ENCODE measurements at regions not wholly inside any gene's neighbourhood (a gene's known extent, or its start where the extent isn't known, plus 50 kb on each side); places are given as distances from the start of the nearest gene placed in this dataset.

- Histone ChIP-seq H3K4me1 (ENCODE audit: insufficient read depth, low read length, poor library complexity, severe bottlenecking) (no peaks in the 10 kb centered on the region), H3K27ac (ENCODE audit: low read depth, low read length, poor library complexity, severe bottlenecking) (no peak overlapping the region), H3K36me3 (ENCODE audit: insufficient read depth, low read length, poor library complexity, severe bottlenecking) (no peaks in the 10 kb centered on the region), H3K27me3 (replicated peaks; ENCODE audit: insufficient read depth, low read depth, low read length, poor library complexity) (no peaks in the 10 kb centered on the region), H3K4me3 (ENCODE audit: low read depth, low read length, poor library complexity, severe bottlenecking) (no peak overlapping the region), H3K9me3 (ENCODE audit: low read depth, low read length, poor library complexity, severe bottlenecking) (no peaks in the 10 kb centered on the region)
- intact Hi-C loops (cut with micrococcal nuclease; ENCODE audit: unreplicated experiment), result no loop called here
- POLR2A ChIA-PET (ENCODE audit: low non-redundant PET), result no interaction called here
- no peak for DNase-seq (ENCODE audit: low spot score)
- CTCF ChIA-PET, result no interaction called here
- BruUV-seq (replicated peaks), result no TSS peak
- TF ChIP-seq, protein P1, sequence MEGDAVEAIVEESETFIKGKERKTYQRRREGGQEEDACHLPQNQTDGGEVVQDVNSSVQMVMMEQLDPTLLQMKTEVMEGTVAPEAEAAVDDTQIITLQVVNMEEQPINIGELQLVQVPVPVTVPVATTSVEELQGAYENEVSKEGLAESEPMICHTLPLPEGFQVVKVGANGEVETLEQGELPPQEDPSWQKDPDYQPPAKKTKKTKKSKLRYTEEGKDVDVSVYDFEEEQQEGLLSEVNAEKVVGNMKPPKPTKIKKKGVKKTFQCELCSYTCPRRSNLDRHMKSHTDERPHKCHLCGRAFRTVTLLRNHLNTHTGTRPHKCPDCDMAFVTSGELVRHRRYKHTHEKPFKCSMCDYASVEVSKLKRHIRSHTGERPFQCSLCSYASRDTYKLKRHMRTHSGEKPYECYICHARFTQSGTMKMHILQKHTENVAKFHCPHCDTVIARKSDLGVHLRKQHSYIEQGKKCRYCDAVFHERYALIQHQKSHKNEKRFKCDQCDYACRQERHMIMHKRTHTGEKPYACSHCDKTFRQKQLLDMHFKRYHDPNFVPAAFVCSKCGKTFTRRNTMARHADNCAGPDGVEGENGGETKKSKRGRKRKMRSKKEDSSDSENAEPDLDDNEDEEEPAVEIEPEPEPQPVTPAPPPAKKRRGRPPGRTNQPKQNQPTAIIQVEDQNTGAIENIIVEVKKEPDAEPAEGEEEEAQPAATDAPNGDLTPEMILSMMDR (conservative IDR thresholded peaks at IDR 0.05; ENCODE audit: low read depth, low read length), result no peak
- TF ChIP-seq EZH2 (IDR thresholded peaks at IDR 0.05; ENCODE audit: borderline replicate concordance, low read depth, low read length, poor library complexity, severe bottlenecking), result no peak
Observed at GRCh38 chr2:195477996-195478382, 179.0 kb upstream of the SLC39A10 start.

DNA sequence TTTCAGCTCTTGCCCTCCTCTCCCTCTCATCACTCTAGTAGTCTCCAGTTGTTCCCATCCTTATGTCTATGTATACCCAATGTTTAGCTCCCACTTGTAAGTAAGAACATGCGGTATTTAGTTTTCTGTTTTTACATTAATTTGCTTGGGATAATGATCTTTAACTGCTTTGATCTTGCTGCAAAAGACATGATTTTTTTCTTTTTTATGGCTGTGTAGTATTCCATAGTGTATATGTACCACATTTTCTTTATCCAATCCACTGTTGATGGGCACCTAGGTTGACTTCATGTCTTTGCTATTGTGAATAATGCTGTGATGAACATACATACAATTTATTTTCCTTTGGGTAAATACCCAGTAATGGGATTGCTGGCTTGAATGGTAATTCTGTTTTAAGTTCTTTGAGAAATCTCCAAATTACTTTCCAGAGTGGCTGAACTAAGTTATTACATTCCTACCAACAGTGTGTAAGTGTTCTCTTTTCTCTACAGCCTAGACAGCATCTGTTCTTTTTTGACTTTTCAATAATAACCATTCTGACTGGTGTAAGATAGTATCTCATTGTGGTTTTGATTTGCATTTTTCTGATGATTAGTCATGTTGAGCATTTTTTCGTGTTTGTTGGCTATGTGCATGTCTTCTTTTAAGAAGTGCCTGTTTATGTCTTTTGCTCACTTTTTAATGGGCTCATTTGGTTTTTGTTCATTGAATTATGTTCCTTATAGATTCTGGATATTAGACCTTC, 179.6 kb upstream of the SLC39A10 start:
- H3K27me3 ChIP-seq (replicated peaks; ENCODE audit: insufficient read depth, low read depth, low read length, poor library complexity), result no peaks in the 10 kb centered on the region

DNA sequence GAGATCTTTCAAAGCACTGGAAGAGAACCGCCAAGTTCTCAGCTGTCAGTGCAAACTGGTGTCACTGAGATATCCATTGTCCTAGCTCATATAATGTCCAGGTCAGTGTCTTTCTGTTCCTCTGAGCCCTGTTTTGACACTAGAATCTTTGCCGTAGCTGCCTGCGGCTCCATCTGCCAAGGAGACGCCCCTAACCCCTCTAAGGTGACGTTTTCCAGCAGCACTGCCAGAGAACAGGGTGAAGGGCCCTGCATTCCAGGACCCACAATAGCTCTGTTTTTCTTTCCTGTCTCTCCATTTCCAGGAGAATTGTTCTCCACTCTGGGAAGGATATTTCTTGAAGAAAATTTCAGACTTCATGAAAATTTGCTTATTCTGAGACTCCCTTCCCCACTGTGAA, 181.7 kb upstream of the SLC39A10 start:
- no peak overlapping the region for H3K4me3 ChIP-seq (ENCODE audit: low read depth, low read length, poor library complexity, severe bottlenecking)
- no peak for TF ChIP-seq EZH2 (IDR thresholded peaks at IDR 0.05; ENCODE audit: borderline replicate concordance, low read depth, low read length, poor library complexity, severe bottlenecking)
- TF ChIP-seq, protein P1 (conservative IDR thresholded peaks at IDR 0.05; ENCODE audit: low read depth, low read length), result no peak
- POLR2A ChIA-PET (ENCODE audit: low non-redundant PET), result no interaction called here
- H3K36me3 ChIP-seq (ENCODE audit: insufficient read depth, low read length, poor library complexity, severe bottlenecking), result no peaks in the 10 kb centered on the region
- DNase-seq (ENCODE audit: low spot score), result no peak
- H3K4me1 ChIP-seq (ENCODE audit: insufficient read depth, low read length, poor library complexity, severe bottlenecking), result no peaks in the 10 kb centered on the region
- H3K27ac ChIP-seq (ENCODE audit: low read depth, low read length, poor library complexity, severe bottlenecking), result no peak overlapping the region
- no peaks in the 10 kb centered on the region for H3K27me3 ChIP-seq (replicated peaks; ENCODE audit: insufficient read depth, low read depth, low read length, poor library complexity)
- CTCF ChIA-PET, result no interaction called here
- BruUV-seq (replicated peaks), result no TSS peak
- intact Hi-C loops (cut with micrococcal nuclease; ENCODE audit: unreplicated experiment), result no loop called here
- H3K9me3 ChIP-seq (ENCODE audit: low read depth, low read length, poor library complexity, severe bottlenecking), result no peaks in the 10 kb centered on the region

More for the DNA sequence above, 179.6 kb upstream of the SLC39A10 start:
- no TSS peak for BruUV-seq (replicated peaks)
- no peaks in the 10 kb centered on the region for H3K36me3 ChIP-seq (ENCODE audit: insufficient read depth, low read length, poor library complexity, severe bottlenecking)
- intact Hi-C loops (cut with micrococcal nuclease; ENCODE audit: unreplicated experiment), result no loop called here
- no peaks in the 10 kb centered on the region for H3K4me1 ChIP-seq (ENCODE audit: insufficient read depth, low read length, poor library complexity, severe bottlenecking)
- H3K9me3 ChIP-seq (ENCODE audit: low read depth, low read length, poor library complexity, severe bottlenecking), result no peaks in the 10 kb centered on the region
- no peak overlapping the region for H3K27ac ChIP-seq (ENCODE audit: low read depth, low read length, poor library complexity, severe bottlenecking)
- TF ChIP-seq, protein P1 (conservative IDR thresholded peaks at IDR 0.05; ENCODE audit: low read depth, low read length), result no peak
- TF ChIP-seq EZH2 (IDR thresholded peaks at IDR 0.05; ENCODE audit: borderline replicate concordance, low read depth, low read length, poor library complexity, severe bottlenecking), result no peak
- no peak overlapping the region for H3K4me3 ChIP-seq (ENCODE audit: low read depth, low read length, poor library complexity, severe bottlenecking)
- peak; percentile 17 for DNase-seq (ENCODE audit: low spot score)
- ChIA-PET CTCF (no interaction called here), POLR2A (ENCODE audit: low non-redundant PET) (no interaction called here)
